CD14-positive monocyte (primary cell): ENCODE measurements at regions not wholly inside any gene's neighbourhood (a gene's known extent, or its start where the extent isn't known, plus 50 kb on each side); places are given as distances from the start of the nearest gene placed in this dataset.
A peak's percentile ranks its signal among the peaks of the same experiment; 100 is the strongest.

Source experiments
- DNase-seq, 3 donors: peaks; one replicate each; pipeline ENCODE4 v3.0.0-alpha.2; 2011 to 2022
- H2AFZ ChIP-seq: 2 replicates; pipeline ENCODE4 v1.6.0; 2012; ENCODE audit warnings: mild to moderate bottlenecking, low read depth, low read length, inconsistent platforms; ENCODE audit not compliant: insufficient read depth, poor library complexity, severe bottlenecking
- H3K27ac ChIP-seq, 2 donors: 1 replicate in 1 of 2; 2 replicates in 1 of 2; pipeline ENCODE4 v1.5.1; 2012 to 2013; ENCODE audit warnings: low read length in 2 of 2, control low read depth in 1 of 2, inconsistent platforms in 1 of 2, low read depth in 1 of 2, mild to moderate bottlenecking in 1 of 2
- H3K27me3 ChIP-seq, 2 donors: one replicate each; pipeline versions ENCODE4 v1.6.0 to v1.6.1; 2011 to 2013; ENCODE audit warnings: low read length in 2 of 2; ENCODE audit not compliant: control insufficient read depth in 2 of 2, insufficient read depth in 2 of 2
- H3K36me3 ChIP-seq, 2 donors: replicated peaks in 1 of 2; 1 replicate in 1 of 2; 2 replicates in 1 of 2; pipeline versions ENCODE4 v1.5.1 to v1.6.1; 2012 to 2013; ENCODE audit warnings: low read length in 2 of 2, control low read depth in 1 of 2, inconsistent platforms in 1 of 2, mild to moderate bottlenecking in 1 of 2; ENCODE audit not compliant: insufficient read depth in 2 of 2, control insufficient read depth in 1 of 2
- H3K4me1 ChIP-seq, 2 donors: 1 replicate in 1 of 2; 2 replicates in 1 of 2; pipeline versions ENCODE4 v1.5.1 to v1.6.1; 2012 to 2013; ENCODE audit warnings: low read length in 2 of 2, control low read depth in 1 of 2, inconsistent platforms in 1 of 2, mild to moderate bottlenecking in 1 of 2, moderate library complexity in 1 of 2; ENCODE audit not compliant: insufficient read depth in 2 of 2, control insufficient read depth in 1 of 2
- H3K4me2 ChIP-seq: replicated peaks from 2 replicates; pipeline ENCODE3; 2012; ENCODE audit warnings: low read length, moderate library complexity, mild to moderate bottlenecking; ENCODE audit not compliant: poor library complexity, severe bottlenecking; ENCODE audit errors: extremely low read depth
- H3K4me3 ChIP-seq, 3 experiments: fragments of 200-600 bp in 1 of 3; sonication (generic) in 1 of 3; replicated peaks in 1 of 3; 1 replicate in 2 of 3; 2 replicates in 1 of 3; pipeline ENCODE4 v1.5.1; 2011 to 2013; ENCODE audit warnings: low read length in 3 of 3, mild to moderate bottlenecking in 3 of 3, control low read depth in 2 of 3, low read depth in 2 of 3, inconsistent platforms in 1 of 3, moderate library complexity in 1 of 3
- H3K79me2 ChIP-seq: 2 replicates; pipeline ENCODE4 v1.6.0; 2012; ENCODE audit warnings: mild to moderate bottlenecking, control low read depth, inconsistent platforms, low read length, moderate library complexity; ENCODE audit not compliant: insufficient read depth
- H3K9ac ChIP-seq: 2 replicates; pipeline ENCODE4 v1.6.0; 2017; ENCODE audit warnings: low read length, mild to moderate bottlenecking; ENCODE audit not compliant: insufficient read depth, poor library complexity, severe bottlenecking
- H3K9me3 ChIP-seq, 2 donors: replicated peaks in 1 of 2; 1 replicate in 1 of 2; 2 replicates in 1 of 2; pipeline versions ENCODE4 v1.5.1 to v1.6.1; 2012 to 2013; ENCODE audit warnings: low read length in 2 of 2, control low read depth in 1 of 2; ENCODE audit not compliant: control insufficient read depth in 1 of 2, insufficient read depth in 1 of 2
- H4K20me1 ChIP-seq: 2 replicates; pipeline ENCODE4 v1.6.0; 2012; ENCODE audit warnings: mild to moderate bottlenecking, low read length, control low read depth, moderate library complexity; ENCODE audit not compliant: insufficient read depth
- H3K27ac Mint-ChIP-seq, 7 donors: one replicate each; pipeline ENCODE4 v1.8.0; 2020; ENCODE audit warnings: mild to moderate bottlenecking in 7 of 7, mixed read lengths in 7 of 7, moderate library complexity in 6 of 7, inconsistent platforms in 2 of 7
- H3K27me3 Mint-ChIP-seq, 3 donors: one replicate each; pipeline ENCODE4 v1.8.0; 2021 to 2022; ENCODE audit warnings: low read depth in 3 of 3, mild to moderate bottlenecking in 3 of 3, mixed read lengths in 3 of 3, moderate library complexity in 3 of 3, inconsistent platforms in 1 of 3
- H3K36me3 Mint-ChIP-seq, 2 donors: one replicate each; pipeline ENCODE4 v1.8.0; 2020; ENCODE audit warnings: mixed read lengths in 2 of 2, inconsistent platforms in 1 of 2, mild to moderate bottlenecking in 1 of 2
- H3K4me1 Mint-ChIP-seq: one replicate; pipeline ENCODE4 v1.8.0; 2020; ENCODE audit warnings: mild to moderate bottlenecking, mixed read lengths
- H3K4me3 Mint-ChIP-seq, 2 donors: one replicate each; pipeline ENCODE4 v1.8.0; 2020; ENCODE audit warnings: mild to moderate bottlenecking in 2 of 2, mixed read lengths in 2 of 2, moderate library complexity in 1 of 2
- H3K9me3 Mint-ChIP-seq, 7 donors: one replicate each; pipeline ENCODE4 v1.8.0; 2020 to 2022; ENCODE audit warnings: mixed read lengths in 7 of 7, mild to moderate bottlenecking in 6 of 7, moderate library complexity in 6 of 7, inconsistent platforms in 2 of 7
- CTCF ChIP-seq: fragments of 200-600 bp; IDR thresholded peaks from one replicate; pipeline ENCODE4 v1.8.0; 2022; ENCODE audit warnings: antibody characterized with exemption, mild to moderate bottlenecking
- WGBS: methylation state at CpG from one replicate; pipeline ENCODE4 v1.1.5; 2013; ENCODE audit warnings: missing lambda C conversion rate; ENCODE audit not compliant: insufficient coverage; 5-methylcytosine and 5-hydroxymethylcytosine counted together
- intact Hi-C, 2 donors: fragments of 100-400 bp; cut with micrococcal nuclease; formaldehyde crosslinking; loops; one replicate each; pipeline versions ENCODE4 v1.15.0 to v1.15.1; 2023

GRCh38 chr7:142440906-142441411, 183.1 kb upstream of the PRSS58 start:
- H3K9me3 Mint-ChIP-seq: peaks cover 0 to 5% (median 4%) of the 10 kb centered on the region in 7 donors

GRCh38 chr7:142440219-142440905, 182.5 kb upstream of the PRSS58 start:
- TF ChIP-seq CTCF: no peak
- intact Hi-C loops: no loop called here
- H3K27ac ChIP-seq: peak overlapping the region in 1 of 2 donors; percentile 69
- peaks cover 73% of the 10 kb centered on the region for H3K4me1 Mint-ChIP-seq
- H3K79me2 ChIP-seq: no peaks in the 10 kb centered on the region
- peaks cover 6 to 10% (median 8%) of the 10 kb centered on the region in 7 donors for H3K9me3 Mint-ChIP-seq
- no peaks in the 10 kb centered on the region for H3K27me3 ChIP-seq
- H3K36me3 Mint-ChIP-seq: no peaks in the 10 kb centered on the region
- no peak overlapping the region for H3K9ac ChIP-seq
- H3K36me3 ChIP-seq: no peaks in the 10 kb centered on the region
- H4K20me1 ChIP-seq: no peaks in the 10 kb centered on the region
- H3K4me2 ChIP-seq: peak overlapping the region; percentile 67
- peaks cover 71% of the 10 kb centered on the region in 2 donors for H3K4me1 ChIP-seq
- peaks cover 0 to 3% (median 0%) of the 10 kb centered on the region in 3 donors for H3K27me3 Mint-ChIP-seq
- H3K4me3 Mint-ChIP-seq: peak overlapping the region in 1 of 2 donors; percentile 78
- peaks cover 0 to 7% of the 10 kb centered on the region in 2 donors for H3K9me3 ChIP-seq
- H3K27ac Mint-ChIP-seq: peak overlapping the region; percentile 55 to 91 (median 85)
- peak overlapping the region in 1 of 3 experiments; percentile 61 for H3K4me3 ChIP-seq
- peak in 1 of 3 donors; percentile 16 for DNase-seq
- no peak overlapping the region for H2AFZ ChIP-seq
- WGBS: 49% methylated on average over 5 of the region's 6 CpGs

More at GRCh38 chr7:142440906-142441411, 183.1 kb upstream of the PRSS58 start:
- WGBS: 2% methylated on average over 8 of the region's 9 CpGs
- no peaks in the 10 kb centered on the region for H4K20me1 ChIP-seq
- H3K4me1 ChIP-seq: peaks cover 73% of the 10 kb centered on the region in 2 donors
- Mint-ChIP-seq H3K27ac (peak overlapping the region; percentile 55 to 91 (median 85)), H3K27me3 (peaks cover 0 to 3% (median 0%) of the 10 kb centered on the region in 3 donors), H3K4me3 (peak overlapping the region; percentile 40 to 78), H3K36me3 (no peaks in the 10 kb centered on the region), H3K4me1 (peaks cover 74% of the 10 kb centered on the region)
- H3K4me2 ChIP-seq: peak overlapping the region; percentile 67
- DNase-seq: peak; percentile 41 to 64 (median 59)
- intact Hi-C loops: no loop called here
- no peak overlapping the region for H2AFZ ChIP-seq
- no peaks in the 10 kb centered on the region for H3K79me2 ChIP-seq
- TF ChIP-seq CTCF: no peak
- H3K27me3 ChIP-seq: no peaks in the 10 kb centered on the region
- H3K9me3 ChIP-seq: peaks cover 0 to 1% of the 10 kb centered on the region in 2 donors
- H3K36me3 ChIP-seq: no peaks in the 10 kb centered on the region
- H3K27ac ChIP-seq: peak overlapping the region in 1 of 2 donors; percentile 69
- H3K4me3 ChIP-seq: peak overlapping the region in 2 of 3 experiments; percentile 42 to 61
- no peak overlapping the region for H3K9ac ChIP-seq
